GM18951 (cell line): ENCODE measurements at regions not wholly inside any gene's neighbourhood (a gene's known extent, or its start where the extent isn't known, plus 50 kb on each side); places are given as distances from the start of the nearest gene placed in this dataset.

Source experiments
- POLR2A ChIP-seq: IDR thresholded peaks from 4 replicates; pipeline ENCODE4 v1.6.1; 2011; ENCODE audit warnings: mild to moderate bottlenecking; ENCODE audit not compliant: insufficient read length, insufficient read depth; ENCODE audit errors: extremely low read depth
- in situ Hi-C: fragments of 300-500 bp; cut with MboI; formaldehyde crosslinking; loops from one replicate; pipeline ENCODE4 v1.12.0; 2022; ENCODE audit warnings: low sequenced_read_pairs, mixed read lengths, inconsistent platforms; ENCODE audit not compliant: unreplicated experiment

DNA sequence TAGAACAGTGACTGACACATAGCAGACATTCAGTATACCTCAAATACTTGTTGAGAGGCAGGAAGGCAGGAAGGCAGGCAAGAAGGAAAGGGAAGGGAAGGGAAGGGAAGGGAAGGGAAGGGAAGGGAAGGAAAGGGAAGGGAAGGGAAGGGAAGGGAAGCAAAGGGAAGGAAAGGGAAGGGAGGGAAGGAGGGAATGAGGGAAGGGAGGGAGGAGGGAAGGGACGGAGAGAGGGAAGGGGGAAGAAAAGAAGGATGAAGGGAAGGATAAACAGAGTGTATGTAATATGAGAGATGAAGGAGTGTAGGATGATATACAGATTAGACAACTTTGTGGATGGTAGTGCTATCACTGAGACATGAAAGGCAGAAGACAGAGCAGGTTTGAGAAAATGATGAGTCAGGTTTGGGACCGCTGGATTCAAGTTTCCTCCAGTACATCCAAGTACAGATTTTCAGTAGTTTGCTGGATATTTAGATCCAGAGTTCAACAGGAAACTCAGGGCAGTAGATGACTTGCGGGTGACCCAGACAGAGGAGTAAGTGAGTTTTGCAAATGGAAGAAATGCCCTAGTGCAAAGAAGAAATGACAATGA, 85.9 kb downstream of the MAFB start:
- no peak for TF ChIP-seq POLR2A
- in situ Hi-C loops: no loop called here

DNA sequence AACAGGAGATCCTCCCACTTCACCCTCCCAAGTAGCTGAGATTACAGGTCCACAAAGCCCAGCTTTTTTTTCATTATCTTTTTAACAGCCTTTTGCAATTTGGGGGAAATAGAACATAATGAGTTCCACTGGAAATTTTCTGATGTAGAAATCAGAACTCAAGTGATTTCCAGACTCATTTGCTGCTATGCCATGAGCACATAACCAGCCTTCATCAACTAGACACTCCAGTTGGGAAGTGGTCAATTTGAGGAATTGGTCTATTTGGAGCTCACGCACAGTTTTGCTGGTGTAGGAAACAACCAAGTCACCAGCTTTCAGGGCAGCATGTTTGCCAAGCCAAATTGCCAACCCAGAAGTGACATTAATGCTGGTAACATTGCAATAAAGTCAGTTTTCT, 86.7 kb downstream of the MAFB start:
- in situ Hi-C loops: no loop called here
- TF ChIP-seq POLR2A: no peak

DNA sequence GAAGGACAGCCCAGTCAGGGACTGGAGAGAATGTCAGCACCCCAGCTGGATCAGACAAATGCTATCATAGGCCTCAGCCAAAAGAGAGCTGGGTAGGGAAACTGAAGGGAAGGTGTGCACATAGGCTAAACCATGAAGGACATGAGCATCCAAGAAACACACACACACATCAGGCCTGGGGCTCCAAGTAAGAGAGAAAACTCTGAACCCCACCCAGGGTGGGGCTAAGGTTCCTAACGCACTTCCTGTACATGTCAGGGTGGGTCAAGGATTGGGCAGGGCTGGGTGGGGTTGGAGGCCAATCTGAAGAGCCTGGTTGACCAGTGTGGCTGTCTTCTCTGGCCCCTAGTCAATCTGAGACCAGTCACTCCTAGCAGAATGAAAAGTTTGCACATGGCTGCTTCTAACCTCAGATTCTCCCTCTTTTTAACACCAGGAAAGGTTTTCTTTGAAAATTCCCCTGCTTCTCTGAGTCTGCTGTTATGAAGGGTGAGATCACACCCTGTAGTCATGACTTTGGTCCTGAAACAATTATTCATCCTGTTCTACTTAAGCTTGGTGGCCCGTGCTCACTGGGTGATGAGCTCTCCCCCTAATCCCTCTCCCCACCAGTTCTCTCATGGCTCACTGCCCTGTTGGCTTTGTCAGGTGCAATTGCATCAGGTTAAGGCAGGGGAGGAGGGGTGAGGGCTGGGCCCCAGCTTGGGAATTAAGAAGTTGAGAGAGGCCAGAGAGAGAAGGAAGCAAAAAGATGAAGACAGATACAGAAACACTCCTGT, 88.4 kb downstream of the MAFB start:
- in situ Hi-C loops: no loop called here
- TF ChIP-seq POLR2A: no peak

DNA sequence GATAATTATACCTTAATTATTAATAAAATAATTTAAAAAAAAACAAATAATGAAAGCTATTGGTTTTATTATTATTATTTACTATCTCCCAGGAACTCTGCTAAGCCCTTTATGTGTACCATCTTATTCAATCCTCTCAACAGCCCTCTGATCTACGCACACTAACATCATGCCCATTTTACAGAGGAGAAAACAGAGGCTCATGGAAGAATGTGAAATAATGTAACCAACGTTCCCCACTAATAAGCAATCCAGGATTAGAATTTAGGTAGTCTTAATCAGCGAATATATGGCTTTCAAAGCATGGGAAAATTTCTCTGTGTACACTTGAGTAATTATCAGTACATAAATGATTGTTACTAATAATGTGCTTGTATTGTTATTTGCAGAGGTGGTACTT, 89.0 kb downstream of the MAFB start:
- no peak for TF ChIP-seq POLR2A
- in situ Hi-C loops: loop anchor here (5.0 kb wide), 1 partner anchor 42 kb away; no protein-coding TSS in a partner anchor

DNA sequence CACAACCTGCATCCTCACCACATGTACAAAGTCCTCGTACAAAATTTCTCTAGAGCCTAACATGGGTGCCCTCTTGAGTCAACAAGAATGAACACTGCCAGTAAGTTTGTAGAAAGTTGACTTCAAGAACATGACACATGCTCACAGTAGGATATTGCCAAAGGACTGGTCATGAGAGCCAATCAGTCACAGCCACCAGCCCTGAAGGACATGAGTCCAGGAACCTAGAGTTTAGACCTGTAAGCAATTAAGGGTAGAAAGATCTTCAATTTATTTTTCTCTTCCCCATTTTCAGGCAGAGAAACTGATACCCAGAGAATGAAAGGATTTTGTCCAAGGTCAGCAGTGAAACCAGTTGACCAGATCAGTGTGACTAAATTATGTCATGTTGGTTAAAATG, 96.1 kb downstream of the MAFB start:
- in situ Hi-C loops: no loop called here
- TF ChIP-seq POLR2A: no peak

DNA sequence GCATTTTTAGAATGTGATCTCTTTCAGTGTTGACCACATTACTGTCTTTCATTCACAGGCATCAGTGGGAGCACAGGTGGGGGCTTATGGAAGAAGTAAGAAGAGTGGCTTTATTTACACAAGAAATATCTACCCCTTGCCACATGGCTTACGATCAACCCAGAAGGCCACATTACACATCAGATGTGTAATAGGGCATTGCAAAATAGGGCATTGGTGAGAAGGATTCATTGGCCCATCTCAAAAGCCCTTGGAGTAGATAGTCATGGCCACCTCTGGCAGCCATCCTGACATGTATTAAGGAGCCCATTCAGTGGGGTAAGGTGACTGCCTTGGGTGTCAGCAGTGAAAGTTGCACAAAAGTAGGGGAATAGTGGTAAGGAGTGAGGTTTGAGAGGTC, 97.5 kb downstream of the MAFB start:
- no peak for TF ChIP-seq POLR2A
- in situ Hi-C loops: no loop called here

DNA sequence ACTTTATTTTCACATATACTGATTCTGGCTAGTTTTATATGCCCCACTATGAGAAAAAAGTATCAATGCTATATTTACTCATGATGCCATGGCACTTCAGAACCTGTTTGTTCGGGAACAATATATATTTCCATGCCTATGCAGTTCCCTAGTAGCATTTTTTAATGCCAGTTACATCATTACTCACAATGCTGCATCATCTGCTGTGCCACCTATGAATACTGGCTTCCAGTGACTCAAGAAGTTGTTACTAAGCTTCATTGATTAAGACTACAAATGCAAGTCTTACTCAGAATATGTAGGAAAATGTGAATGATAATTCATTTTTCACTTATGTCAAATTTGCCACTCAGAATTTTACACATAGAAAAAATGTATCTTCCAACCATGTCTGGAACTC, 97.9 kb downstream of the MAFB start:
- no peak for TF ChIP-seq POLR2A
- in situ Hi-C loops: no loop called here

DNA sequence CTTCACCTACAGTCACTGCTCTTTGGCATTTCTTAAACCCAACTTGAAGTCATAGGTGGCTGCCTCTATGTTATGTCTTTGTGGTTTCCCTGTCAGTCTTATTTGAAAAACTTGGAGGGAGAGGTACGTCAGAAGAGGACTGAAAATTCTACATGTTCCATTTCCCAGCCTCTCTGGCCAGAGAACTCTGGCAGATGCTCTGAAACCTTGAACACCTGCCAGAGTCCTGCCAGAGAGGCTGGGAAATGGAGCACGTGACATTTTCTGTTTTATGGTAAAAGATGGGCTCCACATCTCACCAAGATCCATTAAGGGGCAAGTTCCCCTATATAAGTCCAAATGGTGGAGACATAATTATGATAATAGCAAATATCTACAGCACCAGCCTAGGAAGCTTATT, 99.5 kb downstream of the MAFB start:
- in situ Hi-C loops: no loop called here
- TF ChIP-seq POLR2A: no peak

DNA sequence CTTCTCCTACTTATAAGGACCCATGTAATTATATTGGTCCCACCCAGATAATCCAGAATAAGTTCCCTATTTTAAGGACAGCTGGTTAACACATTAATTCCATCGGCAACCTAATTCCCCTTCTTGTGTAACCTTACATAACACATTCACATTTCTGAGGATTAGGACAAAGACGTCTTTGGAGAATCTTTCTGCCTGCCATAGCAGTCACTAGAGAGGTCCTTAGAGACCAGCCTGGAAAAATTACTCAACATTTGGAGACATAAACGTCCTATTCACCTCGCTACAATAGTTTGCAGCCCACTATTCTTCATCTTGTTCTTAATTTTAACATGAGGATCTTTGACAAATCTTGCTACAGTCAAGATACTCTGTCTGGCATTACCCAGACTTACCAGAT, 100.1 kb downstream of the MAFB start:
- TF ChIP-seq POLR2A: no peak
- in situ Hi-C loops: no loop called here

DNA sequence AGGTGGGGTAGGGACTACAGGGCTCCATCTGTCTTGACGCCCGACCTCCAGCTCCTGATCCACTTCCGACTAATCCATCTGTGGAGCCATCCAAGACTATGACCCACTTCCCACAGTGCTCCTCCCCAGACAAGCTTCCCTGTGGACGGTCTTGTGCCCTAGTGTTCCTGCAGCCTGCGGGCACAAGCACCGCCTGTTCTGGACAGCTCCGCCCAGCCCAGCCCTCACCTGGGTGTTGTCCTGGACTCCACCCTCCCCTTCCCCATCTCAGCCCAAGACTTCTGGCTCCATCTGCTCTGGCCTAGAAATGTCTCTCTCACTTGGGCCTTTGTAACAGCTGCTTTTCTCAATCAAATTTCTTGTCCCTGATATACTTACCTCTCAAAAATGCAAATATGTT, 102.0 kb downstream of the MAFB start:
- in situ Hi-C loops: no loop called here

DNA sequence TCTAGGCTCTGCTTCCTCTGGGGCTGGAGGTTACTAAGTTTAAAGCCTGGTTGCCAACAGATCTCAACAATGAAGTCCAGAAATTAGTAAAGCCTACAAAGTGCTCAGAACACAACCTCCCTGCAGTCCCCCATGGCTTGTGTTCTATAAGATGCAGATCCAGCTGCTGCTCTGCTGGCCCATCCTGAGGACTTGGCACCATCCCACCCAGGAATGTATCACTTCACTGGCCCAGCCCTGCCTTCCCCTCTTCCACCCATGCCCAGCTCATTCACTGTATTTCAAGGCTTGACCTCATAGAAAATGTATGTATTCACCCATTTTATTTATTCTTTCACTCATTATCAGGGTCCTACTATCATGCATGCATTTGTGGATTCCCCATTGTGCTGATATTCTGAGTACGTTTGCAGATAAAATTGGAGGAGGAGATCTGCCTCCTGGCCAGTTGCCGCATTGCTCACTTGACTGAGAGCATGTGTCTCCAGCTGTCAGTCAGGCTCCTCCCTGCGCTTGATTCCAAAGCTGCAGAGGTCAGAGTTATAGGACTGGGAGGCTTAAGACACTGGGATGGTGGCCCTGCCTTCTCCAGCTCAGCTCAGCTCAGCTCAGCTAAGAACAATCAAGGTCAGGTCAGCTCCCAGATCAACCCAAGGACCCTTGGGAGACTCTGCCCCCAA, 104.8 kb downstream of the MAFB start:
- no peak for TF ChIP-seq POLR2A
- in situ Hi-C loops: no loop called here

More for the DNA sequence above, 102.0 kb downstream of the MAFB start:
- TF ChIP-seq POLR2A: no peak

DNA sequence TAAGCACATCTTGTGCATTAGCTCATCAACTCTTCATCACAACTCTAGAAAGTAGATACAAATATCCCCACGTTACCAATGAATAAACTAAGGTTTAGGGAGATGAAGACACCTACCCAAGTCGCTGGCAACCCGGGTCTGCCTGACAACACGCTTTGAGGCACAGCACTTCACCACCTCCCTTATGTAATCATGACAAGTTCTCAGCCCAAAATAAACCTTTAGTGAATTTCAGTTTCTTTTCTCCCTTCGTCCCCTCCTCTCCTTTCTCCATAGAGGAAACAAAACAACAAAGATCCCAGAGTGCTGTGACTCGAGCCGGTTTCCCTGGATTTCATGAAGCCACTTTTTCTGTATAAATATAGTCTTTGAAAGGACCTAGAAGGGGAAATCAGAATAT, 105.4 kb downstream of the MAFB start:
- in situ Hi-C loops: no loop called here
- TF ChIP-seq POLR2A: no peak

DNA sequence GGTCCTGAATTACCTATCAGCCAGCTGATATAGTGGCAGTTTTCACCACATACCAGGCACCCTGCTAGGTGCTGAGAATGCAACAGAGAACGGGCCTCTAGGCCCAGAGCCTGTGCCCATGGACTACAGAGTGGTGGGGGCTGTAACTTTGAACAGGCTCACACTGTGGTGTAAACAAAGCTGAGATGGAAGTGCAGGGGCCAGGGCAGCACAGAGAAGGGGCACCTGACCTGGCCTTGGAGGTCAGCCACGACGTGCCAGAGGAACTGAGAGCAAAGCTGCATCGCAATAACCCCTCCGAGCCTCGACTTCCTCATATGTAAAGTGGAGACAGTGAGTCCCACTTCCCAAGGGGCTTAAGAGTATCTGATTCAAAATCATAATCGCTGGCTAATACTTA, 105.8 kb downstream of the MAFB start:
- in situ Hi-C loops: no loop called here
- no peak for TF ChIP-seq POLR2A

DNA sequence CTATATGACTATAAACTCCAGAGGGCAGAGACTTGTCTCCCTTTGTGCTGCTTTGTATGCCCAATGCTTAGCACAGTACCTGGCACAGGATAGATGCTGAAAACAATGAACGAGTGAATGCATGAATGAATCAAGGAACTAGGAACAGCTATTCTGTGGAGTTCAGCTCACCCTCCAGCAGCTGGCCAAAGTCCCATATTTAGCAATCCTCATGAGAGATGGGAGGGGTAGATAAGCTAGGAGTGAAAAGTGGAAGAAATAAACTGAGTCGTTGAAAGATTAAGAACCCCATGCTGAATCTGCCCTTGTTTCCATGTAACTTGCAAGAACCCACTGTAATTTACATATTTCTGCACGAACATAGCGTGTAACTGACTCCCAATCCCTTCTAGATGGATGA, 106.5 kb downstream of the MAFB start:
- TF ChIP-seq POLR2A: no peak
- in situ Hi-C loops: no loop called here

DNA sequence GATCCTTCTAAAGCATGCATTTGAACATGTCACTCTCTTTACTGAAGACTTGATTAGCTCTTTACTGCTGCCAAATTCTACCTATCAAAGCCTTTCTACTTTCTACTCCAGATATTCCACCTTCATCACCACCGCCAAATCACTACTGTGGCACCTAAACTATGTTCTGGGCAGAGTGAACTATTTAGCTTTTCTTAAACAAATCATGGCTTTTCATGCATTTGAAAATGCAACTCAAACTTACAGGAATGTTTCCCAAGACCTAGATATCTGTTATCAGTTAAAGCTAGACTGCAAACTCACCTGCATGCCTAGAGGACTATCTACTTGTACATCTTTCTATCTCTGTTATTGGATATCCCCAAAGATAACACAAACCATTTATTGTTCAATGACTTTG, 109.3 kb downstream of the MAFB start:
- TF ChIP-seq POLR2A: no peak
- in situ Hi-C loops: no loop called here
